CD14-positive monocyte (primary cell): ENCODE measurements at regions not wholly inside any gene's neighbourhood (a gene's known extent, or its start where the extent isn't known, plus 50 kb on each side); places are given as distances from the start of the nearest gene placed in this dataset.

Experiments
- DNase-seq, 3 donors: peaks; one replicate each; pipeline ENCODE4 v3.0.0-alpha.2; 2011 to 2022
- H2AFZ ChIP-seq: 2 replicates; pipeline ENCODE4 v1.6.0; 2012; ENCODE audit warnings: mild to moderate bottlenecking, low read depth, low read length, inconsistent platforms; ENCODE audit not compliant: insufficient read depth, poor library complexity, severe bottlenecking
- H3K27ac ChIP-seq, 2 donors: 1 replicate in 1 of 2; 2 replicates in 1 of 2; pipeline ENCODE4 v1.5.1; 2012 to 2013; ENCODE audit warnings: low read length in 2 of 2, control low read depth in 1 of 2, inconsistent platforms in 1 of 2, low read depth in 1 of 2, mild to moderate bottlenecking in 1 of 2
- H3K27me3 ChIP-seq, 2 donors: one replicate each; pipeline versions ENCODE4 v1.6.0 to v1.6.1; 2011 to 2013; ENCODE audit warnings: low read length in 2 of 2; ENCODE audit not compliant: control insufficient read depth in 2 of 2, insufficient read depth in 2 of 2
- H3K36me3 ChIP-seq, 2 donors: replicated peaks in 1 of 2; 1 replicate in 1 of 2; 2 replicates in 1 of 2; pipeline versions ENCODE4 v1.5.1 to v1.6.1; 2012 to 2013; ENCODE audit warnings: low read length in 2 of 2, control low read depth in 1 of 2, inconsistent platforms in 1 of 2, mild to moderate bottlenecking in 1 of 2; ENCODE audit not compliant: insufficient read depth in 2 of 2, control insufficient read depth in 1 of 2
- H3K4me1 ChIP-seq, 2 donors: 1 replicate in 1 of 2; 2 replicates in 1 of 2; pipeline versions ENCODE4 v1.5.1 to v1.6.1; 2012 to 2013; ENCODE audit warnings: low read length in 2 of 2, control low read depth in 1 of 2, inconsistent platforms in 1 of 2, mild to moderate bottlenecking in 1 of 2, moderate library complexity in 1 of 2; ENCODE audit not compliant: insufficient read depth in 2 of 2, control insufficient read depth in 1 of 2
- H3K4me2 ChIP-seq: replicated peaks from 2 replicates; pipeline ENCODE3; 2012; ENCODE audit warnings: low read length, moderate library complexity, mild to moderate bottlenecking; ENCODE audit not compliant: poor library complexity, severe bottlenecking; ENCODE audit errors: extremely low read depth
- H3K4me3 ChIP-seq, 3 experiments: fragments of 200-600 bp in 1 of 3; sonication (generic) in 1 of 3; replicated peaks in 1 of 3; 1 replicate in 2 of 3; 2 replicates in 1 of 3; pipeline ENCODE4 v1.5.1; 2011 to 2013; ENCODE audit warnings: low read length in 3 of 3, mild to moderate bottlenecking in 3 of 3, control low read depth in 2 of 3, low read depth in 2 of 3, inconsistent platforms in 1 of 3, moderate library complexity in 1 of 3
- H3K79me2 ChIP-seq: 2 replicates; pipeline ENCODE4 v1.6.0; 2012; ENCODE audit warnings: mild to moderate bottlenecking, control low read depth, inconsistent platforms, low read length, moderate library complexity; ENCODE audit not compliant: insufficient read depth
- H3K9ac ChIP-seq: 2 replicates; pipeline ENCODE4 v1.6.0; 2017; ENCODE audit warnings: low read length, mild to moderate bottlenecking; ENCODE audit not compliant: insufficient read depth, poor library complexity, severe bottlenecking
- H3K9me3 ChIP-seq, 2 donors: replicated peaks in 1 of 2; 1 replicate in 1 of 2; 2 replicates in 1 of 2; pipeline versions ENCODE4 v1.5.1 to v1.6.1; 2012 to 2013; ENCODE audit warnings: low read length in 2 of 2, control low read depth in 1 of 2; ENCODE audit not compliant: control insufficient read depth in 1 of 2, insufficient read depth in 1 of 2
- H4K20me1 ChIP-seq: 2 replicates; pipeline ENCODE4 v1.6.0; 2012; ENCODE audit warnings: mild to moderate bottlenecking, low read length, control low read depth, moderate library complexity; ENCODE audit not compliant: insufficient read depth
- H3K27ac Mint-ChIP-seq, 7 donors: one replicate each; pipeline ENCODE4 v1.8.0; 2020; ENCODE audit warnings: mild to moderate bottlenecking in 7 of 7, mixed read lengths in 7 of 7, moderate library complexity in 6 of 7, inconsistent platforms in 2 of 7
- H3K27me3 Mint-ChIP-seq, 3 donors: one replicate each; pipeline ENCODE4 v1.8.0; 2021 to 2022; ENCODE audit warnings: low read depth in 3 of 3, mild to moderate bottlenecking in 3 of 3, mixed read lengths in 3 of 3, moderate library complexity in 3 of 3, inconsistent platforms in 1 of 3
- H3K36me3 Mint-ChIP-seq, 2 donors: one replicate each; pipeline ENCODE4 v1.8.0; 2020; ENCODE audit warnings: mixed read lengths in 2 of 2, inconsistent platforms in 1 of 2, mild to moderate bottlenecking in 1 of 2
- H3K4me1 Mint-ChIP-seq: one replicate; pipeline ENCODE4 v1.8.0; 2020; ENCODE audit warnings: mild to moderate bottlenecking, mixed read lengths
- H3K4me3 Mint-ChIP-seq, 2 donors: one replicate each; pipeline ENCODE4 v1.8.0; 2020; ENCODE audit warnings: mild to moderate bottlenecking in 2 of 2, mixed read lengths in 2 of 2, moderate library complexity in 1 of 2
- H3K9me3 Mint-ChIP-seq, 7 donors: one replicate each; pipeline ENCODE4 v1.8.0; 2020 to 2022; ENCODE audit warnings: mixed read lengths in 7 of 7, mild to moderate bottlenecking in 6 of 7, moderate library complexity in 6 of 7, inconsistent platforms in 2 of 7
- WGBS: methylation state at CpG from one replicate; pipeline ENCODE4 v1.1.5; 2013; ENCODE audit warnings: missing lambda C conversion rate; ENCODE audit not compliant: insufficient coverage; 5-methylcytosine and 5-hydroxymethylcytosine counted together
- intact Hi-C, 2 donors: fragments of 100-400 bp; cut with micrococcal nuclease; formaldehyde crosslinking; loops; one replicate each; pipeline versions ENCODE4 v1.15.0 to v1.15.1; 2023
- TF ChIP-seq, protein P1 (sequence below): fragments of 200-600 bp; IDR thresholded peaks from one replicate; pipeline ENCODE4 v1.8.0; 2022; ENCODE audit warnings: antibody characterized with exemption, mild to moderate bottlenecking

GRCh38 chr9:90998573-90998972 lies 197.0 kb downstream of the SYK start:
- Mint-ChIP-seq H3K27ac (no peak overlapping the region), H3K4me1 (no peaks in the 10 kb centered on the region), H3K9me3 (peaks cover 0 to 5% (median 2%) of the 10 kb centered on the region in 7 donors), H3K4me3 (no peak overlapping the region), H3K27me3 (no peaks in the 10 kb centered on the region), H3K36me3 (no peaks in the 10 kb centered on the region)
- TF ChIP-seq, protein P1, sequence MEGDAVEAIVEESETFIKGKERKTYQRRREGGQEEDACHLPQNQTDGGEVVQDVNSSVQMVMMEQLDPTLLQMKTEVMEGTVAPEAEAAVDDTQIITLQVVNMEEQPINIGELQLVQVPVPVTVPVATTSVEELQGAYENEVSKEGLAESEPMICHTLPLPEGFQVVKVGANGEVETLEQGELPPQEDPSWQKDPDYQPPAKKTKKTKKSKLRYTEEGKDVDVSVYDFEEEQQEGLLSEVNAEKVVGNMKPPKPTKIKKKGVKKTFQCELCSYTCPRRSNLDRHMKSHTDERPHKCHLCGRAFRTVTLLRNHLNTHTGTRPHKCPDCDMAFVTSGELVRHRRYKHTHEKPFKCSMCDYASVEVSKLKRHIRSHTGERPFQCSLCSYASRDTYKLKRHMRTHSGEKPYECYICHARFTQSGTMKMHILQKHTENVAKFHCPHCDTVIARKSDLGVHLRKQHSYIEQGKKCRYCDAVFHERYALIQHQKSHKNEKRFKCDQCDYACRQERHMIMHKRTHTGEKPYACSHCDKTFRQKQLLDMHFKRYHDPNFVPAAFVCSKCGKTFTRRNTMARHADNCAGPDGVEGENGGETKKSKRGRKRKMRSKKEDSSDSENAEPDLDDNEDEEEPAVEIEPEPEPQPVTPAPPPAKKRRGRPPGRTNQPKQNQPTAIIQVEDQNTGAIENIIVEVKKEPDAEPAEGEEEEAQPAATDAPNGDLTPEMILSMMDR: no peak
- intact Hi-C loops: no loop called here
- H4K20me1 ChIP-seq: no peaks in the 10 kb centered on the region
- H3K27ac ChIP-seq: no peak overlapping the region
- H3K36me3 ChIP-seq: no peaks in the 10 kb centered on the region
- no peak overlapping the region for H3K9ac ChIP-seq
- H3K4me1 ChIP-seq: no peaks in the 10 kb centered on the region
- no peak overlapping the region for H2AFZ ChIP-seq
- H3K27me3 ChIP-seq: no peaks in the 10 kb centered on the region
- H3K4me3 ChIP-seq: no peak overlapping the region
- WGBS: 95% methylated on average over 6 of the region's 7 CpGs
- no peaks in the 10 kb centered on the region for H3K79me2 ChIP-seq
- no peaks in the 10 kb centered on the region for H3K9me3 ChIP-seq
- DNase-seq: no peak
- no peak overlapping the region for H3K4me2 ChIP-seq

DNA sequence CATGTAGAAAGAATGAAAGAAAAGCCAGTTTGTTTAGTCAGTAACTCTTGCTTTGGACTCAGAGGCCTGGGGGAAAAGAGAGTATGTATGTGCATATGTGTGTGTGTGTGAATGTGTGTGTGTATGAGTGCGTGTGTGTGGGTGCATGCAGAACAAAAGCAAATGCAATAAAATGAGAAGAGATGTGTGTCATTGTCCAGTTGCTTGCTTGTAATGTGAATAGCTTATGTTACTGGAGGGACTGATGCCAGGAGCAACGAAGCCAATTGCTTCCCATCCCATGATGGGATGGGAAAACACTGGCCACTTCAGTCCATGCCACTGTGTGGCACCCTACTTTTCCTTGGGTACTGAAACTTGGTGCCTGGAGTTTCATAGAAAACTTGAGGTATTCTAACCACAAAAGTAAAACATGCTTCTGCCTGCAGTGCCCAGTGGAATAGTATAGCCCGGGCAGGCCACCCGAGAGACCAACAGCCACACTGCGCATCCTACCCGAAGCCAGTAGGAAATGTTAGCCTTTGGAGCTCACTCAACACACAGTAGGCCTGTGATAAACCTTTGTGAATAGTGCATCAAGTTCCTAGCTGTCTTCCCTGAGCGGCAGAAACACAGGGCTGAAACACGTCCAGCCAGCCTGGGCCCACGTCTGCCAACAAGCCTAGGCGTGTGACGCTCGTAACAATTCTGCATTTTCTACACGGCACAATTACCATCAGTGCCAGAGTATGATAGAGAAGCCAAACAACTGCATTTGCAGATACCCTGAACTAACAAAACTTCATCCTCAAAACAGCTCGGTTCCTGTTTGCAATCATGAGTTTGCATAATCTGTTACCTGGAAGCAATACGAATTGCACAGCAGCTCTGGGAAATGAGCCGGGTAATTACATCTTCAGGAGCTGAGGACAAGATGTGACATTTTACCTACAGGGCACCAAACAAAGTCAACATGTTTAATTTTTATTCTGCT lies 198.1 kb downstream of the SYK start:
- Histone ChIP-seq H2AFZ (no peak overlapping the region), H3K4me3 (no peak overlapping the region), H3K27ac (no peak overlapping the region), H3K27me3 (no peaks in the 10 kb centered on the region), H3K79me2 (no peaks in the 10 kb centered on the region), H3K4me2 (no peak overlapping the region), H3K9ac (no peak overlapping the region), H3K36me3 (no peaks in the 10 kb centered on the region), H3K4me1 (no peaks in the 10 kb centered on the region), H4K20me1 (no peaks in the 10 kb centered on the region), H3K9me3 (no peaks in the 10 kb centered on the region)
- Mint-ChIP-seq H3K9me3 (peaks cover 0 to 6% (median 2%) of the 10 kb centered on the region in 7 donors), H3K4me3 (no peak overlapping the region), H3K27ac (no peak overlapping the region), H3K36me3 (no peaks in the 10 kb centered on the region), H3K4me1 (no peaks in the 10 kb centered on the region), H3K27me3 (no peaks in the 10 kb centered on the region)
- no peak for DNase-seq
- WGBS: 88% methylated on average over 16 of the region's 16 CpGs
- intact Hi-C loops: no loop called here
- TF ChIP-seq, protein P1: no peak
